Fibroblast of peridontal ligament (primary cell): ENCODE measurements at regions not wholly inside any gene's neighbourhood (a gene's known extent, or its start where the extent isn't known, plus 50 kb on each side); places are given as distances from the start of the nearest gene placed in this dataset.

Experiments used
- DNase-seq: peaks from one replicate; pipeline ENCODE4 v3.0.0-alpha.2; 2010; ENCODE audit errors: extremely low read depth

GRCh38 chr13:72230131-72230530 is 363.1 kb upstream of the DACH1 start:
- DNase-seq, result no peak

GRCh38 chr13:72229067-72229466 is 362.1 kb upstream of the DACH1 start:
- no peak for DNase-seq

- DNase-seq, result no peak
Observed at GRCh38 chr13:72221276-72221962, 354.4 kb upstream of the DACH1 start.

- no peak for DNase-seq
Observed at GRCh38 chr13:72218966-72219365, 352.0 kb upstream of the DACH1 start.

- no peak for DNase-seq
Observed at GRCh38 chr13:72217142-72217541, 350.1 kb upstream of the DACH1 start.

- no peak for DNase-seq
Observed at GRCh38 chr13:72208112-72208645, 341.2 kb upstream of the DACH1 start.

- DNase-seq, result no peak
Observed at GRCh38 chr13:72205773-72206172, 338.8 kb upstream of the DACH1 start.

- DNase-seq, result peak; percentile 62
Observed at GRCh38 chr13:72204291-72204690, 337.3 kb upstream of the DACH1 start.

- DNase-seq, result no peak
Observed at GRCh38 chr13:72201726-72202125, 334.7 kb upstream of the DACH1 start.

- DNase-seq, result no peak
Observed at GRCh38 chr13:72199640-72200039, 332.6 kb upstream of the DACH1 start.

- no peak for DNase-seq
Observed at GRCh38 chr13:72198967-72199560, 332.1 kb upstream of the DACH1 start.

GRCh38 chr13:72198042-72198441 is 331.0 kb upstream of the DACH1 start:
- no peak for DNase-seq

- DNase-seq, result no peak
Observed at GRCh38 chr13:72195044-72195704, 328.2 kb upstream of the DACH1 start.

- DNase-seq, result no peak
Observed at GRCh38 chr13:72194523-72194922, 327.5 kb upstream of the DACH1 start.

- DNase-seq, result no peak
Observed at GRCh38 chr13:72186730-72187422, 319.9 kb upstream of the DACH1 start.

- no peak for DNase-seq
Observed at GRCh38 chr13:72185776-72186175, 318.8 kb upstream of the DACH1 start.

- DNase-seq, result no peak
Observed at GRCh38 chr13:72181661-72182060, 314.7 kb upstream of the DACH1 start.

- DNase-seq, result no peak
Observed at GRCh38 chr13:72180253-72180952, 313.4 kb upstream of the DACH1 start.

- no peak for DNase-seq
Observed at GRCh38 chr13:72174549-72174948, 307.5 kb upstream of the DACH1 start.

- DNase-seq, result no peak
Observed at GRCh38 chr13:72170571-72170970, 303.6 kb upstream of the DACH1 start.

- DNase-seq, result no peak
Observed at GRCh38 chr13:72168126-72168855, 301.3 kb upstream of the DACH1 start.
